OCI-LY7 (cell line): ENCODE measurements at regions not wholly inside any gene's neighbourhood (a gene's known extent, or its start where the extent isn't known, plus 50 kb on each side); places are given as distances from the start of the nearest gene placed in this dataset.

Source experiments
- BruUV-seq: library from RNA; stranded (reverse); fragments of 400-500 nt; replicated peaks from 2 replicates; lab custom pipeline; 2021; lab: Mats Ljungman, UMichigan
- CTCF ChIA-PET: fragments of 300-600 bp; sonication (Branson Sonifier 250); formaldehyde crosslinking; loops from one replicate; lab custom pipeline; 2022; ENCODE audit warnings: antibody characterized with exemption; ENCODE audit not compliant: unreplicated experiment; lab: Charles Lee
- POLR2A ChIA-PET: fragments of 300-600 bp; sonication (Branson Sonifier 250); formaldehyde crosslinking; loops from one replicate; lab custom pipeline; 2022; ENCODE audit warnings: antibody characterized with exemption; lab: Charles Lee
- DNase-seq: peaks from one replicate; pipeline ENCODE4 v3.0.0-alpha.2; 2015; ENCODE audit warnings: low spot score
- H2AFZ ChIP-seq: fragments of 200-600 bp; sonication (generic), shearing (Covaris generic); 2 replicates; pipeline ENCODE4 v1.6.1; 2014; ENCODE audit warnings: mild to moderate bottlenecking, antibody characterized with exemption, low read length, moderate library complexity
- H3K27ac ChIP-seq: fragments of 200-600 bp; sonication (generic); 2 replicates; pipeline ENCODE4 v1.5.1; 2014; ENCODE audit warnings: mixed run types, low read depth, mild to moderate bottlenecking, moderate library complexity, low read length, inconsistent platforms; ENCODE audit not compliant: poor library complexity, severe bottlenecking
- H3K36me3 ChIP-seq: fragments of 200-600 bp; sonication (generic); 2 replicates; pipeline ENCODE4 v1.6.1; 2014; ENCODE audit warnings: mild to moderate bottlenecking, antibody characterized with exemption, low read length, moderate library complexity, mixed read lengths; ENCODE audit not compliant: insufficient read depth
- H3K4me1 ChIP-seq: fragments of 200-600 bp; sonication (generic); 2 replicates; pipeline ENCODE4 v1.5.1; 2014; ENCODE audit warnings: mild to moderate bottlenecking, low read length; ENCODE audit not compliant: insufficient read depth, poor library complexity, severe bottlenecking
- H3K4me2 ChIP-seq: fragments of 200-600 bp; sonication (generic); 2 replicates; pipeline ENCODE4 v1.6.1; 2014; ENCODE audit warnings: mild to moderate bottlenecking, low read length
- H3K4me3 ChIP-seq: fragments of 200-600 bp; sonication (generic); 2 replicates; pipeline ENCODE4 v1.5.1; 2014; ENCODE audit warnings: mild to moderate bottlenecking, low read depth, low read length; ENCODE audit not compliant: poor library complexity, severe bottlenecking
- H3K79me2 ChIP-seq: fragments of 200-600 bp; sonication (generic); 2 replicates; pipeline ENCODE4 v1.6.1; 2016; ENCODE audit warnings: low read depth, mild to moderate bottlenecking, low read length, moderate library complexity, mixed read lengths; ENCODE audit not compliant: insufficient read depth
- H3K9me2 ChIP-seq: fragments of 200-600 bp; sonication (generic); 2 replicates; pipeline ENCODE4 v1.6.1; 2016; ENCODE audit warnings: mild to moderate bottlenecking, low read length, mixed read lengths; ENCODE audit not compliant: insufficient read depth
- H3K9me3 ChIP-seq: fragments of 200-600 bp; sonication (generic); 2 replicates; pipeline ENCODE4 v1.6.1; 2014; ENCODE audit warnings: mild to moderate bottlenecking, mixed run types, low read length, mixed read lengths
- H4K20me1 ChIP-seq: fragments of 200-600 bp; sonication (generic); 2 replicates; pipeline ENCODE4 v1.6.1; 2014; ENCODE audit warnings: mild to moderate bottlenecking, antibody characterized with exemption, low read length, moderate library complexity, mixed read lengths; ENCODE audit not compliant: insufficient read depth
- CTCF ChIP-seq: fragments of 200-600 bp; sonication (generic); conservative IDR thresholded peaks from 2 replicates; pipeline ENCODE4 v1.5.1; 2014; ENCODE audit warnings: mild to moderate bottlenecking, antibody characterized with exemption, low read length, moderate library complexity, mixed read lengths
- EZH2phosphoT487 ChIP-seq: fragments of 200-600 bp; sonication (generic); IDR thresholded peaks from 2 replicates; pipeline ENCODE4 v1.6.1; 2018; ENCODE audit warnings: low read depth, borderline replicate concordance, mild to moderate bottlenecking, mixed run types, antibody characterized with exemption, low read length, moderate library complexity, mixed read lengths
- intact Hi-C: fragments of 100-400 bp; cut with micrococcal nuclease; formaldehyde crosslinking; loops from one replicate; pipeline ENCODE4 v1.10.0; 2022; ENCODE audit not compliant: unreplicated experiment

DNA sequence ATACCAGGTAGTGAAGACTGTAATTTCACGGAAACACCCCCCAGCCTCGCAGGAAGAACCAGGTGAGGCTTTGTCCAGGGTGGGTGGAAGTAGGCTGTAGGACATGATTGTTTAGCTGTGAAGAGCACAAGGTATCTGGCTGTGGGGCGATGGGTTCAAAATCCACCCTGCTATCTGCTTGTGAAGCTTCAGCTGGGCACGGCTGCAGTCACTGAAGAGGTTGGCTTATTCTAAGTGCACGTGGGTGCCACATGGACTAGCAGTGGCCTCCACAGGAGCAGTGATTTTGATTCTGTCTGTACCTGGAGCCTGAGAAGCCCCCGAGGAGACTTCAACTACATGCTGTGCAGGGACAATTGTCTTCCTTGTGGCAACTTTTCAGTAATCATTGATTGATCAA, 254.1 kb downstream of the FGF9 start:
- CTCF ChIA-PET = no interaction called here
- no TSS peak for BruUV-seq
- POLR2A ChIA-PET = no interaction called here

GRCh38 chr13:21925720-21926119, 254.8 kb downstream of the FGF9 start:
- no peak for DNase-seq
- CTCF ChIA-PET = no interaction called here

More for the DNA sequence above, 254.1 kb downstream of the FGF9 start:
- no peak for TF ChIP-seq EZH2phosphoT487
- TF ChIP-seq CTCF = no peak
- no peak overlapping the region for H3K4me2 ChIP-seq
- H3K9me2 ChIP-seq = no peaks in the 10 kb centered on the region
- no peak overlapping the region for H2AFZ ChIP-seq
- intact Hi-C loops = no loop called here
- no peak overlapping the region for H3K27ac ChIP-seq
- H3K4me3 ChIP-seq = no peak overlapping the region
- no peaks in the 10 kb centered on the region for H3K36me3 ChIP-seq
- no peak for DNase-seq
- H3K79me2 ChIP-seq = no peaks in the 10 kb centered on the region
- H4K20me1 ChIP-seq = no peaks in the 10 kb centered on the region
- no peaks in the 10 kb centered on the region for H3K4me1 ChIP-seq
- H3K9me3 ChIP-seq = no peaks in the 10 kb centered on the region

More at GRCh38 chr13:21925720-21926119, 254.8 kb downstream of the FGF9 start:
- Histone ChIP-seq H3K4me1 (no peaks in the 10 kb centered on the region), H3K4me3 (no peak overlapping the region), H2AFZ (no peak overlapping the region), H3K27ac (no peak overlapping the region), H3K4me2 (no peak overlapping the region), H3K79me2 (no peaks in the 10 kb centered on the region), H3K36me3 (no peaks in the 10 kb centered on the region), H3K9me2 (no peaks in the 10 kb centered on the region), H4K20me1 (no peaks in the 10 kb centered on the region), H3K9me3 (no peaks in the 10 kb centered on the region)
- intact Hi-C loops = no loop called here
- TF ChIP-seq CTCF (no peak), EZH2phosphoT487 (no peak)
- BruUV-seq = no TSS peak
- POLR2A ChIA-PET = no interaction called here
